ENCODE measurements at regions not wholly inside any gene's neighbourhood (a gene's known extent, or its start where the extent isn't known, plus 50 kb on each side); places are given as distances from the start of the nearest gene placed in this dataset.

GRCh38 chr9:1776668-1777067 is 238.5 kb upstream of the SMARCA2 start:
- TF ChIP-seq POLR2A (IDR thresholded peaks at IDR 0.05; ENCODE audit: low read depth, low read length) (no peak), POLR2AphosphoS5 (IDR thresholded peaks at IDR 0.05; ENCODE audit: low read depth, low read length) (no peak), TAF1 (IDR thresholded peaks at IDR 0.05; ENCODE audit: borderline replicate concordance, low read depth, low read length) (no peak)
